ENCODE measurements at regions not wholly inside any gene's neighbourhood (a gene's known extent, or its start where the extent isn't known, plus 50 kb on each side); places are given as distances from the start of the nearest gene placed in this dataset.
"Not testable (repeated sequence)": the region's sequence is repeated elsewhere in the genome, so short reads cannot be mapped to it uniquely, and the experiment has no call there.

GRCh38 chr1:118564961-118565703 lies 380.1 kb upstream of the SPAG17 start:
- no peak for DNase-seq (ENCODE audit: low spot score)

- DNase-seq (ENCODE audit: low spot score) = no peak
These were observed 379.2 kb upstream of the SPAG17 start for GRCh38 chr1:118563981-118564951.

- no peak for DNase-seq (ENCODE audit: low spot score)
These were observed 373.9 kb upstream of the SPAG17 start for GRCh38 chr1:118558933-118559332.

- no peak for DNase-seq (ENCODE audit: low spot score)
These were observed 371.9 kb upstream of the SPAG17 start for GRCh38 chr1:118556936-118557335.

- DNase-seq (ENCODE audit: low spot score) = no peak
These were observed 370.6 kb upstream of the SPAG17 start for GRCh38 chr1:118555638-118556037.

- DNase-seq (ENCODE audit: low spot score) = no peak
These were observed 350.9 kb upstream of the SPAG17 start for GRCh38 chr1:118535901-118536300.

- DNase-seq (ENCODE audit: low spot score) = not testable (repeated sequence)
These were observed 326.9 kb upstream of the SPAG17 start for GRCh38 chr1:118511922-118512321.

- DNase-seq (ENCODE audit: low spot score) = no peak
These were observed 319.8 kb upstream of the SPAG17 start for GRCh38 chr1:118504867-118505266.

- no peak for DNase-seq (ENCODE audit: low spot score)
These were observed 319.2 kb upstream of the SPAG17 start for GRCh38 chr1:118504221-118504644.

GRCh38 chr1:118503752-118504151 lies 318.7 kb upstream of the SPAG17 start:
- no peak for DNase-seq (ENCODE audit: low spot score)

GRCh38 chr1:118494998-118495397 lies 310.0 kb upstream of the SPAG17 start:
- no peak for DNase-seq (ENCODE audit: low spot score)

- no peak for DNase-seq (ENCODE audit: low spot score)
These were observed 303.8 kb upstream of the SPAG17 start for GRCh38 chr1:118488787-118489186.

- DNase-seq (ENCODE audit: low spot score) = no peak
These were observed 302.9 kb upstream of the SPAG17 start for GRCh38 chr1:118487932-118488331.

- no peak for DNase-seq (ENCODE audit: low spot score)
These were observed 302.1 kb upstream of the SPAG17 start for GRCh38 chr1:118487091-118487490.

- no peak for DNase-seq (ENCODE audit: low spot score)
These were observed 301.2 kb upstream of the SPAG17 start for GRCh38 chr1:118486199-118486598.

GRCh38 chr1:118485757-118486156 lies 300.7 kb upstream of the SPAG17 start:
- DNase-seq (ENCODE audit: low spot score) = no peak

- no peak for DNase-seq (ENCODE audit: low spot score)
These were observed 299.9 kb upstream of the SPAG17 start for GRCh38 chr1:118484893-118485292.

- DNase-seq (ENCODE audit: low spot score) = no peak
These were observed 298.4 kb upstream of the SPAG17 start for GRCh38 chr1:118483245-118484006.

GRCh38 chr1:118481126-118481525 lies 296.1 kb upstream of the SPAG17 start:
- DNase-seq (ENCODE audit: low spot score) = no peak

GRCh38 chr1:118479351-118479750 lies 294.3 kb upstream of the SPAG17 start:
- DNase-seq (ENCODE audit: low spot score) = no peak

GRCh38 chr1:118473825-118474224 lies 288.8 kb upstream of the SPAG17 start:
- no peak for DNase-seq (ENCODE audit: low spot score)

- DNase-seq (ENCODE audit: low spot score) = not testable (repeated sequence)
These were observed 279.4 kb upstream of the SPAG17 start for GRCh38 chr1:118464460-118464859.
